H1 (cell line): ENCODE measurements at regions not wholly inside any gene's neighbourhood (a gene's known extent, or its start where the extent isn't known, plus 50 kb on each side); places are given as distances from the start of the nearest gene placed in this dataset.

Source experiments
- CTCF ChIA-PET: fragments of 300-600 bp; sonication (Branson Sonifier 250); formaldehyde crosslinking; loops from one replicate; lab custom pipeline; 2021; ENCODE audit not compliant: partially characterized antibody; lab: Charles Lee
- POLR2A ChIA-PET: fragments of 300-600 bp; sonication (Branson Sonifier 250); formaldehyde crosslinking; loops from one replicate; lab custom pipeline; 2021; ENCODE audit warnings: inconsistent platforms; ENCODE audit not compliant: partially characterized antibody; lab: Charles Lee
- DNase-seq, 2 experiments: peaks; one replicate each; pipeline versions ENCODE4 v3.0.0 to v3.0.0-alpha.2; 2010 to 2022; ENCODE audit warnings: low spot score in 2 of 2, low read depth in 1 of 2, mixed read lengths in 1 of 2
- FAIRE-seq: peaks from 2 replicates; lab custom pipeline; 2011; peaks lifted over from hg19 to GRCh38; lab: Jason Lieb, UNC
- H2AFZ ChIP-seq: 2 replicates; pipeline ENCODE4 v1.8.1; 2012; ENCODE audit warnings: low read length, inconsistent platforms
- H2AK5ac ChIP-seq: 2 replicates; pipeline ENCODE4 v1.6.1; 2013; ENCODE audit warnings: low read depth, low read length
- H2BK120ac ChIP-seq: replicated peaks from 2 replicates; pipeline ENCODE3; 2013; ENCODE audit warnings: low read depth, low read length, inconsistent platforms
- H2BK12ac ChIP-seq: 2 replicates; pipeline ENCODE4 v1.6.1; 2013; ENCODE audit warnings: low read depth, low read length
- H2BK15ac ChIP-seq: 2 replicates; pipeline ENCODE4 v1.6.1; 2013; ENCODE audit warnings: low read length
- H2BK20ac ChIP-seq: 2 replicates; pipeline ENCODE4 v1.6.1; 2013; ENCODE audit warnings: low read length
- H2BK5ac ChIP-seq: 2 replicates; pipeline ENCODE4 v1.6.1; 2013; ENCODE audit warnings: low read depth, low read length
- H3K14ac ChIP-seq: 2 replicates; pipeline ENCODE4 v1.6.1; 2013; ENCODE audit warnings: inconsistent platforms; ENCODE audit not compliant: insufficient read length
- H3K18ac ChIP-seq: 2 replicates; pipeline ENCODE4 v1.6.1; 2013; ENCODE audit warnings: low read length; ENCODE audit errors: extremely low read depth
- H3K23ac ChIP-seq: 2 replicates; pipeline ENCODE4 v1.6.1; 2013; ENCODE audit warnings: inconsistent platforms; ENCODE audit not compliant: insufficient read length
- H3K23me2 ChIP-seq: 2 replicates; pipeline ENCODE4 v1.6.1; 2013; ENCODE audit warnings: low read depth, low read length
- H3K27ac ChIP-seq: 2 replicates; pipeline ENCODE4 v1.6.1; 2011; ENCODE audit warnings: low read depth, low read length, inconsistent platforms
- H3K27me3 ChIP-seq, 4 experiments: replicated peaks in 1 of 4; 1 replicate in 1 of 4; 2 replicates in 3 of 4; pipeline versions ENCODE4 v1.6.1 to v1.8.1; 2011 to 2013; ENCODE audit warnings: low read length in 3 of 4, mild to moderate bottlenecking in 3 of 4, inconsistent platforms in 2 of 4, mixed read lengths in 2 of 4, moderate library complexity in 1 of 4; ENCODE audit not compliant: control insufficient read depth in 3 of 4, insufficient read depth in 3 of 4; ENCODE audit errors: extremely low read depth in 1 of 4
- H3K36me3 ChIP-seq, 4 experiments: 2 replicates each; pipeline versions ENCODE4 v1.6.1 to v1.8.1; 2011 to 2013; ENCODE audit warnings: mild to moderate bottlenecking in 4 of 4, low read length in 3 of 4, moderate library complexity in 2 of 4, control low read depth in 1 of 4, inconsistent platforms in 1 of 4; ENCODE audit not compliant: insufficient read depth in 4 of 4, control insufficient read depth in 2 of 4
- H3K4ac ChIP-seq: replicated peaks from 2 replicates; pipeline ENCODE3; 2013; ENCODE audit warnings: low read length, low read depth, mixed read lengths, inconsistent platforms; ENCODE audit not compliant: insufficient read length
- H3K4me1 ChIP-seq, 4 experiments: replicated peaks in 1 of 4; 1 replicate in 1 of 4; 2 replicates in 3 of 4; pipeline versions ENCODE4 v1.6.1 to v1.8.1; 2011 to 2013; ENCODE audit warnings: low read length in 3 of 4, inconsistent platforms in 2 of 4, mixed read lengths in 1 of 4; ENCODE audit not compliant: insufficient read depth in 4 of 4, control insufficient read depth in 3 of 4
- H3K4me2 ChIP-seq, 2 experiments: 2 replicates each; pipeline versions ENCODE4 v1.6.1 to v1.8.1; 2011 to 2013; ENCODE audit warnings: low read depth in 2 of 2, low read length in 2 of 2, control low read depth in 1 of 2, inconsistent platforms in 1 of 2, mild to moderate bottlenecking in 1 of 2; ENCODE audit not compliant: insufficient read depth in 1 of 2
- H3K4me3 ChIP-seq, 4 experiments: fragments of 200-600, 300-600 bp in 1 of 4; sonication (generic), shearing (Covaris generic), sonication (Bioruptor Twin) in 1 of 4; 2 replicates each; pipeline versions ENCODE4 v1.5.1 to v1.8.1; 2011 to 2016; ENCODE audit warnings: low read length in 4 of 4, low read depth in 3 of 4, control low read depth in 2 of 4, inconsistent platforms in 2 of 4, mild to moderate bottlenecking in 2 of 4, mixed read lengths in 1 of 4, moderate library complexity in 1 of 4; ENCODE audit not compliant: insufficient read depth in 2 of 4; ENCODE audit errors: extremely low read depth in 1 of 4
- H3K56ac ChIP-seq: replicated peaks from 2 replicates; pipeline ENCODE3; 2013; ENCODE audit warnings: low read depth, mild to moderate bottlenecking, mixed read lengths, low read length, inconsistent platforms; ENCODE audit not compliant: insufficient read length
- H3K79me1 ChIP-seq: 2 replicates; pipeline ENCODE4 v1.6.1; 2013; ENCODE audit warnings: low read depth, low read length, control low read depth
- H3K79me2 ChIP-seq, 2 experiments: 2 replicates each; pipeline versions ENCODE4 v1.6.1 to v1.8.1; 2012 to 2013; ENCODE audit warnings: low read length in 2 of 2, mild to moderate bottlenecking in 2 of 2, inconsistent platforms in 1 of 2; ENCODE audit not compliant: insufficient read depth in 2 of 2, control insufficient read depth in 1 of 2
- H3K9ac ChIP-seq, 4 experiments: replicated peaks in 1 of 4; 1 replicate in 1 of 4; 2 replicates in 3 of 4; pipeline versions ENCODE4 v1.6.1 to v1.8.1; 2011 to 2013; ENCODE audit warnings: low read depth in 3 of 4, low read length in 3 of 4, control low read depth in 2 of 4, mild to moderate bottlenecking in 2 of 4, moderate library complexity in 2 of 4, inconsistent platforms in 1 of 4; ENCODE audit errors: extremely low read depth in 1 of 4
- H3K9me3 ChIP-seq, 2 experiments: 2 replicates each; pipeline versions ENCODE4 v1.6.1 to v1.8.1; 2012 to 2013; ENCODE audit warnings: mild to moderate bottlenecking in 2 of 2, moderate library complexity in 2 of 2, control low read depth in 1 of 2, inconsistent platforms in 1 of 2, low read depth in 1 of 2, low read length in 1 of 2, mixed read lengths in 1 of 2; ENCODE audit not compliant: insufficient read depth in 2 of 2
- H4K20me1 ChIP-seq, 2 experiments: replicated peaks in 1 of 2; 2 replicates each; pipeline versions ENCODE3 to v1.8.1; 2011 to 2013; ENCODE audit warnings: inconsistent platforms in 2 of 2, low read length in 2 of 2, mild to moderate bottlenecking in 1 of 2; ENCODE audit not compliant: insufficient read depth in 2 of 2, control insufficient read depth in 1 of 2
- H4K5ac ChIP-seq: 2 replicates; pipeline ENCODE4 v1.6.1; 2013; ENCODE audit warnings: low read length, low read depth, mixed read lengths, inconsistent platforms; ENCODE audit not compliant: insufficient read length
- H4K8ac ChIP-seq: 2 replicates; pipeline ENCODE4 v1.8.0; 2013; ENCODE audit warnings: mild to moderate bottlenecking, moderate library complexity, low read length, inconsistent platforms; ENCODE audit not compliant: insufficient read depth; ENCODE audit errors: extremely low read depth
- H4K91ac ChIP-seq: replicated peaks from 2 replicates; pipeline ENCODE3; 2013; ENCODE audit warnings: low read length, mixed read lengths, inconsistent platforms; ENCODE audit not compliant: insufficient read length
- ASH2L ChIP-seq: fragments of 200-600, 300-600 bp; sonication (generic); IDR thresholded peaks from one replicate; pipeline ENCODE4 v1.7.1; 2017; ENCODE audit warnings: low read length
- CBX5 ChIP-seq: fragments of 300-800, 300-1000 bp; sonication (generic); IDR thresholded peaks from 2 replicates; pipeline ENCODE4 v1.7.1; 2016; ENCODE audit warnings: antibody characterized with exemption, low read length, low read depth
- RAD21 ChIP-seq, 2 experiments: IDR thresholded peaks in 1 of 2; conservative IDR thresholded peaks in 1 of 2; 2 replicates each; pipeline ENCODE4 v1.6.1; 2011; ENCODE audit warnings: low read depth in 2 of 2, low read length in 2 of 2, improper control_type of control experiment in 1 of 2, inconsistent platforms in 1 of 2, mild to moderate bottlenecking in 1 of 2, moderate library complexity in 1 of 2
- SP4 ChIP-seq: IDR thresholded peaks from 2 replicates; pipeline ENCODE4 v1.6.1; 2012; ENCODE audit warnings: low read length, inconsistent platforms
- WGBS, 2 experiments: shearing (Covaris generic) in 1 of 2; methylation state at CpG; one replicate each; pipeline versions ENCODE4 v1.1.6 to v1.1.7; 2013 to 2015; ENCODE audit warnings: low lambda C conversion rate in 2 of 2, mixed read lengths in 2 of 2, inconsistent platforms in 1 of 2, low coverage in 1 of 2, missing lambda C conversion rate in 1 of 2; ENCODE audit not compliant: insufficient replicate concordance in 2 of 2, insufficient coverage in 1 of 2, insufficient read length in 1 of 2; ENCODE audit errors: extremely low coverage in 1 of 2, missing lambda C conversion rate in 1 of 2; 5-methylcytosine and 5-hydroxymethylcytosine counted together

DNA sequence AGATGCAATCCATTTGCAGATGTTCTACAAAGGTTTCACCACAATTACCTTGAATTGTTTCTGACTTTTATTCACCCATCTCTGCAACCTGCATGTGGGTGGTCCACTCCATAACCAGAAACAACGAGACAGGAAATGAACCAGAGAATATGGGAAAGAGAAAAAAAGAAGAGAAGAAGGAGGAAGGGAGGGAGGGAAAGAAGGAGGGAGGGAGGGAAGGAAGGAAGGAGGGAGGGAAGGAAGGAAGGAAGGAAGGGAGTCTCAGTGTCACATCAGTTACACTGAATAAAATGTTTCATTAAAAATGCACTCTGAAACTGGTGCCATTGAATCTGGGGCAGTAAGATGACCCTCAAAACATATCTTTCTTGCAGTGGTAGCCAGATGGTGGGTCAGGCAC, 301.3 kb upstream of the MGMT start:
- Histone ChIP-seq H3K14ac (no peak overlapping the region), H3K4me3 (no peak overlapping the region), H2AFZ (no peak overlapping the region), H4K8ac (no peak overlapping the region), H3K79me1 (no peaks in the 10 kb centered on the region), H3K4me1 (peaks cover under 1 to 5% (median 2%) of the 10 kb centered on the region in 4 experiments; a peak in 6 of 7 replicates), H2BK5ac (no peak overlapping the region)
- FAIRE-seq, result no peak
- DNase-seq, result no peak
- ChIA-PET POLR2A (no interaction called here), CTCF (interaction anchor here (1.5 kb wide), 1 partner anchor 109 kb away, joined by 3 read pairs; no protein-coding TSS in a partner anchor)
- no peak for TF ChIP-seq CBX5
- no peak for TF ChIP-seq SP4
- TF ChIP-seq RAD21 (IDR thresholded peaks at IDR 0.05 in 1 of 2, conservative IDR thresholded peaks at IDR 0.05 in 1 of 2; ENCODE audit: low read depth in 2 of 2, low read length in 2 of 2), result no peak
- no peak for TF ChIP-seq ASH2L
- TF ChIP-seq, all 59 proteins: peak for 0
- Histone ChIP-seq H4K5ac (no peak overlapping the region), H3K27me3 (no peaks in the 10 kb centered on the region), H3K56ac (no peak overlapping the region), H2AK5ac (no peak overlapping the region), H3K4me2 (no peak overlapping the region), H2BK20ac (no peak overlapping the region), H2BK12ac (no peak overlapping the region), H3K79me2 (no peaks in the 10 kb centered on the region), H3K9ac (no peak overlapping the region), H3K27ac (no peak overlapping the region), H3K23me2 (no peaks in the 10 kb centered on the region), H3K4ac (no peak overlapping the region), H4K20me1 (no peaks in the 10 kb centered on the region), H4K91ac (no peak overlapping the region), H3K23ac (no peak overlapping the region), H3K36me3 (no peaks in the 10 kb centered on the region), H2BK15ac (no peak overlapping the region), H3K18ac (no peak overlapping the region), H3K9me3 (no peaks in the 10 kb centered on the region), H2BK120ac (no peak overlapping the region)
- 88% methylated on average over 1 of the region's 1 CpG; no CpG with 5 or more reads in 1 of the 2 experiments for WGBS, 2 experiments
